GM12874 (cell line): ENCODE measurements at regions not wholly inside any gene's neighbourhood (a gene's known extent, or its start where the extent isn't known, plus 50 kb on each side); places are given as distances from the start of the nearest gene placed in this dataset.

Source experiments
- CTCF ChIP-seq: IDR thresholded peaks from 2 replicates; pipeline ENCODE4 v1.5.1; 2011; ENCODE audit warnings: low read depth, mild to moderate bottlenecking, control low read depth, low read length, moderate library complexity; ENCODE audit not compliant: insufficient read depth

DNA sequence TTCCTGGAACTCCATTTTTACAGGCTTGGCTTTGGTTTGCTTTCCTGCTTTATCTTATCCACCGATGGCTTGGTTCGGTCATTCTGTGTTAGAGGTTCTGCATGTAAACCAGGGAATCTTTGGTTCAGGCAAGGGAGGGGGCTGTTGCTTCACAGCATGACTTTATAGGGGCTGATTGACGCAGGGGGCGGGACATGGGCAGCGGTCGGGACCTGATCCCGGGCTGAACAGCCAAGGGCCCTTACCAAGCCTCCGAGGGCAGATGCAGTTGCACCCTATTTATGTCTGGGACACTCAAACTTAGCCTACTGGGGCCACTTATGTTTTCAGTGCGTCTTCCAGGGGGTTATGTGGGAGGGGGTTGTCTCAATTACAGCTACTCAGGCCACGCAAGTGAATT is 312.4 kb downstream of the ZNF536 start:
- no peak for TF ChIP-seq CTCF

DNA sequence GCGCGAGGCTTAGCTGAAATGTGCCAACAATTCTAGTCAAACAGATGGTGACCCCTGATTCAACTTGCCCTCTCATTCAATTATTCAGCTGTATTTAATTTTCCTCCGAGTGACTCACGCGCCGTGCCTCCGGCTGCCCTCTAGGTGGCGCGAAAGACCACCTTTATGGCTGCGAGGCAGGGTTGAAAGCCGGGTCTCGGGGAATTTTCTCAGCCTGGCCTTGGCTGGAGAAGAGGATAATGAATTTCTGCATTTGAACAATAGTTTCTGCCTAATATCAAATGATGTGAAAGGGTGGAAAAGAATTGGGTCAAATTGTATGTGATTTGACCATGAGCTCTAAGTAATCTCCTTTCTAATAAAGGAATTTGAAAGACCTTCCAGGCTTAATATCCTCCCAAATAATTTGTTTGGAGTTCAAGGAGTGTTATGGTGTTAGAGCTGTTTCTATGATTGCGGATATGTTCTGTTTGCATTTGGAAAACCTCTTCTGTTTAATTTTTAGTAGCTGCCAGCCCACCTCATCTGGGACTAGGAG is 310.9 kb downstream of the ZNF536 start:
- TF ChIP-seq CTCF: peak; percentile 69

GRCh38 chr19:30682146-30682998 is 310.2 kb downstream of the ZNF536 start:
- no peak for TF ChIP-seq CTCF

DNA sequence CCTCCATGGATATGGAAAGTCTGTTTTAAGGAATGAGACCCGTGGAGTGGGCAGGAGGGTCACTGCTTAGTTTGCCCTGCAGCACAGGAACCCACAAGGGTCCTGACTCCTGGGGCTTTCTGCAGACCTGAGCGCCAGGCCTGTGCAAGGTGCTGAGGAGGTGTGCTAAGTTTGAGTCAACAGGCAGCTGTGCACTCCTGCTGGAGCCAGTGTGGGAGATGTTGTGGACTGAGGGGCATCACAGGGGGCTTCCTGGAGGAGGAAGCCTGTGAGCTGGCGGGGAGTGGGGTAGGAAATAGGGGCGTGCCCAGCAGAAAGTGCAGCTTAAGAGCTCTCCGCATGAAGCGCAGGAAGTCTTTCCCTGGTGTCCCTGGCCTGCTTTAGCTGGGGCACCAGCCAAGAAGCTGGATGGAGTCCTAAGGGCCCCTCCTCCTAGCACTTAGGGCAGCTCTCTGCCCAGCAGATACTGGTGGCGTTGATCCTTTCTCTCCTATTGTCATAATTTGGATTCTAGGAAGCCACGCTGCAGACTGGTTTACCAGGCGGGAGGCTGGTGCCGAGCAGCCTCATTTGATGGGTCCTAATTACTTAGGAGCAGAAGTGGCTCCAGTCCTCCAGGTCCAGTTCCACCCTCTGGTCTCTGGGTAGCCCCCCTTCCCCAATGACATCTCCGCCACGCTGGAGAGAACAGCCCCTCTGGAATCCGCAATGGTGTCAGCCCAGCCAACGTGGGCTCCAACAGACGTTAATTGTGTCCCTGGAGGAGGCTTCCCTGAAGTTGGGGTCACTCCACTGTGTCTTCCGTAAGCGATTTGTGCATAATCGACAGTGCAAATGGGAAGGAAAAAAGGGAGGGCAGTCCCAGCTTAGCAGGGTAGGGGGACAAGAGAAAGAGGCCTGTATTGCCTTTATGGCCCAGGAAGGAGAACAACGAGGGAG is 309.2 kb downstream of the ZNF536 start:
- no peak for TF ChIP-seq CTCF

DNA sequence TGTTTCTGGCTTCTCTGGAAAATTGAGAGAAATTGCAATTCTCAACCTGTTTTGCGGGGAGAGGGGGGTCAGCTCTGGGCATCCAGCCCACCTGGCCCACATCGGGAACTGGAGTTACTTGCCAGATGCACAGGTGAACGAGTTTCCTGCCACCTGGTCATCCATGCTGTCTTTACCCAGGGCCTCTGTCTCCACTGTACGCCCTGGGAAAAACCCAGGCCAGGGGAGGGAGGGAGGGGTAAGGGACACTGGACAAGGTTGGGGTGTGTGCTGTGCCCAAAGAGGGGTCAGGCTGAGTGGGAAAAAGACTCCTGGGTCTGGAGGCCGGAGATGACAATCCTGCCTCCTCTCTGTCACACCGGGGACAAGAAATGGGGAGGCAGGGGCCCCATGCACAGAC is 307.6 kb downstream of the ZNF536 start:
- TF ChIP-seq CTCF: no peak

DNA sequence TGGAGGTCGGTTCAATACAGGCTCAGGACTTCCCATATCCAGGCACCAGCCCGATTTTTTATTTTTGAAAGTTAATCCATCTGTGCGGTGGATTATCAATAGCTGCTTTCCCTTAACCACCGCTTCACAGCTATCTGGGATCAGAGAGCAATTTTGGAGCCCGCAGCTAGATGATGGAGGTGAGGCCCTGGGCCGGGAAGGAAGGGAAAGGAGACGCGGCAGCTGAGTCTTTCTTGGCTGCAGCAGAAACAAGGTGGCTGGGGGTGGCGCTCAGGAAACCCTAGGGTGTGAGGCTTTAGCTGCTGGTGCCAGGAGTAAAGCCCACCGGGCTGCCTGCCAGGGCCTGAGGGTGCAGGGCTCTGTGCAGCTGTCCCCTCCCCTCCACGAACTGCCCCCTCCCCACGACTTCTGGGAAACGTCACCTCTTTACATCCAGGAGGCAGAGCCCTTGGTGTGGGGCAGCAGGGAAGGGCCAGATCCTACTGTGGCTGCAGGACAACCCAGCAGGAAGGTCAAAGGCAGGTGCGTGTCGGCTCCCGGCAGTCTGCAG is 307.0 kb downstream of the ZNF536 start:
- TF ChIP-seq CTCF: no peak

- no peak for TF ChIP-seq CTCF
These were observed 306.0 kb downstream of the ZNF536 start for GRCh38 chr19:30678168-30678567.
